ENCODE measurements at regions not wholly inside any gene's neighbourhood (a gene's known extent, or its start where the extent isn't known, plus 50 kb on each side); places are given as distances from the start of the nearest gene placed in this dataset.

DNA sequence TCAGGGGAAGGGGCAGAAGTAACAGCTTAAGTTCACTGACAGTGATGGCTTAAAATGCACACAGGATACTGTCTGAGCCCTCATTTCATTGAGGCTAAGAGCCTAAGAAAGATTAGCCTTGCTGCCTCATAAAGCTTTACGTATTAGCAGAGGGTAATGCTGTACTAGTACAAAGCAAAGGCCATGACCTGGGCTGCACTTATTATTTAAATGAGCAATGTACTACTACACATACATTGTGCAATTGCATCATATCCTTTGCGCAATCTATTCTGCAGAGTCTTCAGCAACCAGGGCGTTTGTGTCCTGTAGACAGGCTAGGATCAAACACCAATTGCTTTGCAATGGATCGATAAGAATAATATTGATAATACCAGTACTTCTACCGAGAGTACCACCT lies 221.8 kb downstream of the TPRG1 start:
- TF ChIP-seq, protein P1, sequence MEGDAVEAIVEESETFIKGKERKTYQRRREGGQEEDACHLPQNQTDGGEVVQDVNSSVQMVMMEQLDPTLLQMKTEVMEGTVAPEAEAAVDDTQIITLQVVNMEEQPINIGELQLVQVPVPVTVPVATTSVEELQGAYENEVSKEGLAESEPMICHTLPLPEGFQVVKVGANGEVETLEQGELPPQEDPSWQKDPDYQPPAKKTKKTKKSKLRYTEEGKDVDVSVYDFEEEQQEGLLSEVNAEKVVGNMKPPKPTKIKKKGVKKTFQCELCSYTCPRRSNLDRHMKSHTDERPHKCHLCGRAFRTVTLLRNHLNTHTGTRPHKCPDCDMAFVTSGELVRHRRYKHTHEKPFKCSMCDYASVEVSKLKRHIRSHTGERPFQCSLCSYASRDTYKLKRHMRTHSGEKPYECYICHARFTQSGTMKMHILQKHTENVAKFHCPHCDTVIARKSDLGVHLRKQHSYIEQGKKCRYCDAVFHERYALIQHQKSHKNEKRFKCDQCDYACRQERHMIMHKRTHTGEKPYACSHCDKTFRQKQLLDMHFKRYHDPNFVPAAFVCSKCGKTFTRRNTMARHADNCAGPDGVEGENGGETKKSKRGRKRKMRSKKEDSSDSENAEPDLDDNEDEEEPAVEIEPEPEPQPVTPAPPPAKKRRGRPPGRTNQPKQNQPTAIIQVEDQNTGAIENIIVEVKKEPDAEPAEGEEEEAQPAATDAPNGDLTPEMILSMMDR (IDR thresholded peaks at IDR 0.05): no peak
- TF ChIP-seq POLR2A (IDR thresholded peaks at IDR 0.05): no peak
